Ishikawa (cell line): ENCODE measurements at regions not wholly inside any gene's neighbourhood (a gene's known extent, or its start where the extent isn't known, plus 50 kb on each side); places are given as distances from the start of the nearest gene placed in this dataset.

Experiments
- CEBPB ChIP-seq: IDR thresholded peaks from 2 replicates; pipeline ENCODE4 v1.6.1; 2012
- CREB1 ChIP-seq: IDR thresholded peaks from 2 replicates; pipeline ENCODE4 v1.6.1; 2012; ENCODE audit warnings: low read depth
- EGR1 ChIP-seq: IDR thresholded peaks from 2 replicates; pipeline ENCODE4 v1.6.1; 2012
- EP300 ChIP-seq: IDR thresholded peaks from 2 replicates; pipeline ENCODE4 v1.6.1; 2012; ENCODE audit warnings: borderline replicate concordance
- FOXM1 ChIP-seq: IDR thresholded peaks from 2 replicates; pipeline ENCODE4 v1.6.1; 2012; ENCODE audit warnings: low read depth, borderline replicate concordance
- NFIC ChIP-seq: IDR thresholded peaks from 2 replicates; pipeline ENCODE4 v1.6.1; 2012
- RAD21 ChIP-seq: IDR thresholded peaks from 2 replicates; pipeline ENCODE4 v1.6.1; 2012; ENCODE audit warnings: low read depth
- TAF1 ChIP-seq: IDR thresholded peaks from 2 replicates; pipeline ENCODE4 v1.6.1; 2012; ENCODE audit warnings: low read depth, mild to moderate bottlenecking
- TCF12 ChIP-seq: IDR thresholded peaks from 2 replicates; pipeline ENCODE4 v1.6.1; 2012; ENCODE audit warnings: low read depth
- TEAD4 ChIP-seq: IDR thresholded peaks from 2 replicates; pipeline ENCODE4 v1.6.1; 2012
- YY1 ChIP-seq: IDR thresholded peaks from 2 replicates; pipeline ENCODE4 v1.6.1; 2012; ENCODE audit warnings: low read depth
- ZBTB7A ChIP-seq: IDR thresholded peaks from 2 replicates; pipeline ENCODE4 v1.6.1; 2012; ENCODE audit warnings: low read depth
- TF ChIP-seq, protein P1 (sequence below): IDR thresholded peaks from 2 replicates; pipeline ENCODE4 v1.6.1; 2012; ENCODE audit warnings: low read depth, mild to moderate bottlenecking
- TF ChIP-seq, protein P2 (sequence below): IDR thresholded peaks from 2 replicates; pipeline ENCODE4 v1.6.1; 2012
- TF ChIP-seq, protein P3 (sequence below): IDR thresholded peaks from 2 replicates; pipeline ENCODE4 v1.6.1; 2012

DNA sequence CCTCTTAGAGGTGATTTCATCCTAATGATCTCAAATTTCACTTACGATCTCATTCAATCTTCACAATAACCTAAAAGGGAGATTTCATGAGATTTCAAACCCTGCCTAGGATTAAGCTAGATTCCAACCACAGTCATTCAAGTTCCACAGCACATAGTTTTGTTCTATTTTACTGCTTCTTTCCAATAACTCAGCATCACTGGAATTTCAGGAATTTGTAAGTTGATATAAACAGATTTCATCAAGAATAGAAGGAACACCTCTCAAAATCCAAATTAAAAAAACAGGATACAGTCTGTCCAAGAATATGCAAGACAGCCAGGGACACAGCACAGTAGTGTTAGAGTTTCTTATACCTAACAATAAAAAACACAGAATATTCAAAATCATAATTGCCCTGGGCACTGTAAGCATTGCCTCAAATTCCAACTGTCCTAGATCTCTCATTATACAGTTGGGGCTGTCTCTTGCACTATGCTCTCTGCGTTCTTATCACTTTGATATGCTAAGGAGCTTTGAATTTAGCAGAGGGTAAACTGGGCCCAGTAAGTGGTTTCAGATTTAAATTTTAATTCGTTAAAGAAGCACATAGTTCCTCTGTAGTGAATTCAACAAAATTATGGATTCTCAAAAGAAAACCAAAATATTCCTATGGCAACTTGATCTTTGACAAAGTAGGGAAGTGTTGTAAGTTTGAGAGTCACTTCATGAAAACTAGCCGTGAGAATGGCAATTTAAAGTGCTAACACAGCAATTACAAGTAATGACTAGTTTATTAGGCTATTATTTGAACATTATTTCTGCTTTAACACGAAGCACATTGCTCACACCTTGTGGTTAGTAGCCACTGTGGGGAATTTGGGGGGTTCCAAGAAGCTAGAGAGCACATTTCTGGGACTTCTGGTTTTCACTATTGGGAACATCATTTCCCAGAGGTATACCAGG lies 478.6 kb upstream of the C9orf72 start:
- TF ChIP-seq FOXM1 (peak; percentile 56), TEAD4 (peak; percentile 85), EP300 (peak; percentile 68; the same call in 1 of the 2 replicates), CREB1 (no peak)

DNA sequence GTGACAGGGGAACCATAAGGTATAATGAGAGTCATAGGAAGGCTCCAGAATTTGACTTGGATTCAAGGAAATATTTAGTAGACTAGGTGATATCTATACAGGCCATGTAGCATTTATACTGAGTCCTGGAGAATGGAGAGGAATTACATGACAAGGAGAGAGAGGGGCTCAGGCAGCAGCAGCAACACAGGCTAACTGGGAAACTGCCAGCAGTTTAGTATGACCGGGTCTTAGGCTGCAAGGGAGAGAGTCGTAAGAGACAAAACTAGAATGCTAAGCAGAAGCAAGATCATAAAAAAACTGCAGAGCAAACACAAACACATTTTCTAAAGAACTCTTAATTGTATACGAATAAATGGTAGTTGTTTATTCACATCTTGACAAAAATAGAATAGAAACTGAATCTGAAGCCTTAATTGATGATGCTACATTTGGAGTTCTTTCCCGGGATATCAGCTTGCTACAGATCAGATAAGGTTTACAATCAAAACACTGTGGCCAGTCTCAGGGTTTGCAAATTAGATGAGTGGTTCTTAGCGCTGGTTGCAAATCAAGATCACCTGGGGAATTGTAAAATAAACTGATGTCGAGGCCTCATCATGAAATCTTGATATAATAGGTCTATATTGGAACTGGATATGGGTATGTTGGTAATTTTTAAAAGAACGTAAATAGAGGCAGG lies 480.0 kb upstream of the C9orf72 start:
- TF ChIP-seq TEAD4 (no peak), CREB1 (no peak), TCF12 (no peak), YY1 (no peak), CEBPB (no peak), EGR1 (no peak), FOXM1 (no peak), RAD21 (no peak), ZBTB7A (no peak), TAF1 (no peak), EP300 (no peak), NFIC (no peak)
- TF ChIP-seq, protein P1, sequence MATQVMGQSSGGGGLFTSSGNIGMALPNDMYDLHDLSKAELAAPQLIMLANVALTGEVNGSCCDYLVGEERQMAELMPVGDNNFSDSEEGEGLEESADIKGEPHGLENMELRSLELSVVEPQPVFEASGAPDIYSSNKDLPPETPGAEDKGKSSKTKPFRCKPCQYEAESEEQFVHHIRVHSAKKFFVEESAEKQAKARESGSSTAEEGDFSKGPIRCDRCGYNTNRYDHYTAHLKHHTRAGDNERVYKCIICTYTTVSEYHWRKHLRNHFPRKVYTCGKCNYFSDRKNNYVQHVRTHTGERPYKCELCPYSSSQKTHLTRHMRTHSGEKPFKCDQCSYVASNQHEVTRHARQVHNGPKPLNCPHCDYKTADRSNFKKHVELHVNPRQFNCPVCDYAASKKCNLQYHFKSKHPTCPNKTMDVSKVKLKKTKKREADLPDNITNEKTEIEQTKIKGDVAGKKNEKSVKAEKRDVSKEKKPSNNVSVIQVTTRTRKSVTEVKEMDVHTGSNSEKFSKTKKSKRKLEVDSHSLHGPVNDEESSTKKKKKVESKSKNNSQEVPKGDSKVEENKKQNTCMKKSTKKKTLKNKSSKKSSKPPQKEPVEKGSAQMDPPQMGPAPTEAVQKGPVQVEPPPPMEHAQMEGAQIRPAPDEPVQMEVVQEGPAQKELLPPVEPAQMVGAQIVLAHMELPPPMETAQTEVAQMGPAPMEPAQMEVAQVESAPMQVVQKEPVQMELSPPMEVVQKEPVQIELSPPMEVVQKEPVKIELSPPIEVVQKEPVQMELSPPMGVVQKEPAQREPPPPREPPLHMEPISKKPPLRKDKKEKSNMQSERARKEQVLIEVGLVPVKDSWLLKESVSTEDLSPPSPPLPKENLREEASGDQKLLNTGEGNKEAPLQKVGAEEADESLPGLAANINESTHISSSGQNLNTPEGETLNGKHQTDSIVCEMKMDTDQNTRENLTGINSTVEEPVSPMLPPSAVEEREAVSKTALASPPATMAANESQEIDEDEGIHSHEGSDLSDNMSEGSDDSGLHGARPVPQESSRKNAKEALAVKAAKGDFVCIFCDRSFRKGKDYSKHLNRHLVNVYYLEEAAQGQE, result no peak
- TF ChIP-seq, protein P2, sequence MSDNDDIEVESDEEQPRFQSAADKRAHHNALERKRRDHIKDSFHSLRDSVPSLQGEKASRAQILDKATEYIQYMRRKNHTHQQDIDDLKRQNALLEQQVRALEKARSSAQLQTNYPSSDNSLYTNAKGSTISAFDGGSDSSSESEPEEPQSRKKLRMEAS, result no peak
- TF ChIP-seq, protein P3, sequence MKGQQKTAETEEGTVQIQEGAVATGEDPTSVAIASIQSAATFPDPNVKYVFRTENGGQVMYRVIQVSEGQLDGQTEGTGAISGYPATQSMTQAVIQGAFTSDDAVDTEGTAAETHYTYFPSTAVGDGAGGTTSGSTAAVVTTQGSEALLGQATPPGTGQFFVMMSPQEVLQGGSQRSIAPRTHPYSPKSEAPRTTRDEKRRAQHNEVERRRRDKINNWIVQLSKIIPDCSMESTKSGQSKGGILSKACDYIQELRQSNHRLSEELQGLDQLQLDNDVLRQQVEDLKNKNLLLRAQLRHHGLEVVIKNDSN, result no peak

DNA sequence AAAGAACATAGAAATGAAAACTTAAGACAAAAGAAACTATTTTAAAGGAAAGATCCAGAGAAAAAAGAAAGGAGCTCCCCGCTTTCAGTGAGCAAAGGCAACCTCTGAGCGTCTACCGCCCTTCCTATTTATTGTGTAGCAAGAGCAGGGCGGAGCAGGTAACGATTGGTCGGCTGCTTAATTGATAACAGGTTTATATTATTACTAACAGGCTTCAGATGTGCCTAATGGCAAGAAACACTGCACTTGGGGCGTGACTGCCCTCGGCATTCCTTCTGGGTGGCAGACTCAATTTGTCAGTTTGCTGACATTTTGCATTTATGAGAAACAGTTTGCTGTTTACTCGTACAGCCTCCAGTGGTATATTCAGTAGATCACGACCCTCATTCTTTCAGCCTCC lies 482.7 kb upstream of the C9orf72 start:
- TF ChIP-seq FOXM1 (no peak), CREB1 (no peak), ZBTB7A (no peak), YY1 (no peak), CEBPB (no peak), TEAD4 (no peak), TAF1 (no peak), EGR1 (no peak), NFIC (no peak), EP300 (no peak)
- TF ChIP-seq, protein P3, result no peak
- TF ChIP-seq, protein P1, result no peak
- TF ChIP-seq, protein P2, result no peak

DNA sequence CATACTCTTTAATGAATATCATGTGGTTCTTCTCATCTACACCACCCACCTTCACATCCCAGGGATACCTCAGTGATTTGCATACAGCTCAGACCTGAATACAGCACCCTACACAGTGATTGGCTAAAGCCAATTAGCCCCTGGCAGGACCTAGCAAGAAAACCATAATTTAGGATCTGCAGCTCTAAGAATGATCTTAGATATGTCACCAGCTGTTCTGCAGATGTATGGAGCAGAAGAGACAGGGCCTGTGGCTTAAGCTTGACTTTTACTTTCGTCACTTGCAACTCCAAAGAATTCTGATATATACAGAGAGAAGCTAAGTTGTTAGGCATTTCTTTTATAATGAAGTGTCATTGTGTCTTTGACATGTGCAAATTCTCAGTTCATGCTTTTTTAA lies 483.2 kb upstream of the C9orf72 start:
- no peak for TF ChIP-seq ZBTB7A
- no peak for TF ChIP-seq TEAD4
- no peak for TF ChIP-seq TAF1
- TF ChIP-seq EP300, result no peak
- TF ChIP-seq, protein P3, result no peak
- TF ChIP-seq CEBPB, result no peak
- no peak for TF ChIP-seq FOXM1
- TF ChIP-seq, protein P2, result no peak
- TF ChIP-seq NFIC, result no peak
- no peak for TF ChIP-seq RAD21
- TF ChIP-seq, protein P1, result no peak
